Ureter (tissue), 1 donor: ENCODE measurements at regions not wholly inside any gene's neighbourhood (a gene's known extent, or its start where the extent isn't known, plus 50 kb on each side); places are given as distances from the start of the nearest gene placed in this dataset.

Experiments
- DNase-seq: peaks from one replicate; pipeline ENCODE4 v3.0.0-alpha.2; 2020; ENCODE audit warnings: low spot score
- donor health status: DM: yes; HTN: yes; CAD: no.

- DNase-seq, result no peak
Observed at GRCh38 chr6:156160007-156160794, 617.0 kb upstream of the ARID1B start.

GRCh38 chr6:156154896-156155295, 622.3 kb upstream of the ARID1B start:
- no peak for DNase-seq

GRCh38 chr6:156150391-156150790, 626.8 kb upstream of the ARID1B start:
- no peak for DNase-seq

- DNase-seq, result no peak
Observed at GRCh38 chr6:156146891-156147290, 630.3 kb upstream of the ARID1B start.

GRCh38 chr6:156131221-156131903, 645.8 kb upstream of the ARID1B start:
- no peak for DNase-seq

- no peak for DNase-seq
Observed at GRCh38 chr6:156126535-156126934, 650.6 kb upstream of the ARID1B start.

GRCh38 chr6:156125844-156126243, 651.3 kb upstream of the ARID1B start:
- no peak for DNase-seq

- DNase-seq, result no peak
Observed at GRCh38 chr6:156123731-156124130, 653.4 kb upstream of the ARID1B start.

- no peak for DNase-seq
Observed at GRCh38 chr6:156121973-156122372, 655.2 kb upstream of the ARID1B start.

GRCh38 chr6:156114541-156114940, 658.9 kb upstream of the NOX3 start:
- DNase-seq, result no peak

- no peak for DNase-seq
Observed at GRCh38 chr6:156113631-156114030, 658.0 kb upstream of the NOX3 start.

- no peak for DNase-seq
Observed at GRCh38 chr6:156111913-156112312, 656.3 kb upstream of the NOX3 start.

GRCh38 chr6:156110249-156110648, 654.6 kb upstream of the NOX3 start:
- DNase-seq, result no peak

GRCh38 chr6:156109713-156110112, 654.1 kb upstream of the NOX3 start:
- DNase-seq, result no peak

GRCh38 chr6:156107624-156108101, 652.0 kb upstream of the NOX3 start:
- peak; percentile 48 for DNase-seq

- no peak for DNase-seq
Observed at GRCh38 chr6:156102129-156102528, 646.5 kb upstream of the NOX3 start.

- DNase-seq, result no peak
Observed at GRCh38 chr6:156098839-156099238, 643.2 kb upstream of the NOX3 start.

GRCh38 chr6:156087487-156087886, 631.8 kb upstream of the NOX3 start:
- DNase-seq, result no peak

GRCh38 chr6:156082012-156082411, 626.4 kb upstream of the NOX3 start:
- no peak for DNase-seq

GRCh38 chr6:156080371-156080770, 624.7 kb upstream of the NOX3 start:
- DNase-seq, result no peak

GRCh38 chr6:156068881-156069280, 613.2 kb upstream of the NOX3 start:
- no peak for DNase-seq

GRCh38 chr6:156065849-156066248, 610.2 kb upstream of the NOX3 start:
- DNase-seq, result no peak

GRCh38 chr6:156062091-156062563, 606.5 kb upstream of the NOX3 start:
- no peak for DNase-seq
